GM19025 (cell line): ENCODE measurements at regions not wholly inside any gene's neighbourhood (a gene's known extent, or its start where the extent isn't known, plus 50 kb on each side); places are given as distances from the start of the nearest gene placed in this dataset.
"Not testable (repeated sequence)": the region's sequence is repeated elsewhere in the genome, so short reads cannot be mapped to it uniquely, and the experiment has no call there.

Experiments used
- ATAC-seq: cut with Tn5 transposase; IDR thresholded peaks from one replicate; pipeline ENCODE4 v1.9.1; 2021; ENCODE audit warnings: mild to moderate bottlenecking, low read depth, moderate library complexity; ENCODE audit not compliant: unreplicated experiment

- no peak for ATAC-seq
Observed at GRCh38 chr10:91745090-91745831, 53.0 kb upstream of the TNKS2 start.

GRCh38 chr10:91743465-91743864 is 54.8 kb upstream of the TNKS2 start:
- ATAC-seq: no peak

- ATAC-seq: no peak
Observed at GRCh38 chr10:91742229-91742628, 56.0 kb upstream of the TNKS2 start.

- ATAC-seq: no peak
Observed at GRCh38 chr10:91741356-91741755, 56.9 kb upstream of the TNKS2 start.

GRCh38 chr10:91740353-91740924 is 57.8 kb upstream of the TNKS2 start:
- no peak for ATAC-seq

- ATAC-seq: not testable (repeated sequence)
Observed at GRCh38 chr10:91732265-91732664, 66.0 kb upstream of the TNKS2 start.

- not testable (repeated sequence) for ATAC-seq
Observed at GRCh38 chr10:91729339-91729738, 68.9 kb upstream of the TNKS2 start.

- ATAC-seq: no peak
Observed at GRCh38 chr10:91726355-91726754, 71.9 kb upstream of the TNKS2 start.

- ATAC-seq: no peak
Observed at GRCh38 chr10:91724933-91725332, 73.3 kb upstream of the TNKS2 start.

GRCh38 chr10:91713461-91714072 is 80.7 kb upstream of the PPP1R3C start:
- no peak for ATAC-seq

GRCh38 chr10:91711885-91712680 is 79.2 kb upstream of the PPP1R3C start:
- peak; percentile 69 for ATAC-seq

GRCh38 chr10:91709394-91709798 is 76.5 kb upstream of the PPP1R3C start:
- no peak for ATAC-seq

GRCh38 chr10:91708174-91708861 is 75.4 kb upstream of the PPP1R3C start:
- no peak for ATAC-seq

GRCh38 chr10:91707236-91707635 is 74.4 kb upstream of the PPP1R3C start:
- ATAC-seq: no peak

GRCh38 chr10:91705948-91706670 is 73.2 kb upstream of the PPP1R3C start:
- ATAC-seq: no peak

- no peak for ATAC-seq
Observed at GRCh38 chr10:91702620-91703019, 69.7 kb upstream of the PPP1R3C start.

GRCh38 chr10:91700788-91701444 is 68.0 kb upstream of the PPP1R3C start:
- ATAC-seq: no peak

- ATAC-seq: no peak
Observed at GRCh38 chr10:91700273-91700672, 67.4 kb upstream of the PPP1R3C start.

- no peak for ATAC-seq
Observed at GRCh38 chr10:91698258-91698657, 65.4 kb upstream of the PPP1R3C start.
